ENCODE measurements at regions not wholly inside any gene's neighbourhood (a gene's known extent, or its start where the extent isn't known, plus 50 kb on each side); places are given as distances from the start of the nearest gene placed in this dataset.

GRCh38 chr5:87844449-87844848 lies 424.2 kb downstream of the TMEM161B start:
- ATAC-seq: no peak
- intact Hi-C loops (cut with micrococcal nuclease; ENCODE audit: unreplicated experiment) (no loop called here), in situ Hi-C loops (cut with HindIII; ENCODE audit: low pct_unique_long_range_greater_than_20kb, low sequenced_read_pairs) (no loop called here)
- ChIA-PET POLR2A (no interaction called here), CTCF (no interaction called here)
- H3K4me3 ChIP-seq (ENCODE audit: low read depth in 2 of 2, low read length in 2 of 2): no peak overlapping the region
- H3K27me3 ChIP-seq (ENCODE audit: control insufficient read depth, insufficient read depth, low read length): no peaks in the 10 kb centered on the region
- DNase-seq (ENCODE audit: low read depth, low spot score): no peak
- TF ChIP-seq CTCF (IDR thresholded peaks at IDR 0.05): no peak
- no peak for TF ChIP-seq REST (IDR thresholded peaks at IDR 0.05; ENCODE audit: insufficient read depth in 1 of 2, low read depth in 2 of 2, low read length in 1 of 2)
- TF ChIP-seq POLR2AphosphoS5 (IDR thresholded peaks at IDR 0.05; ENCODE audit: low read depth, low read length): no peak
- no peak for TF ChIP-seq SIN3A (IDR thresholded peaks at IDR 0.05; ENCODE audit: borderline replicate concordance, insufficient read depth, low read depth, low read length)
- no peak for TF ChIP-seq TCF7L2 (IDR thresholded peaks at IDR 0.05; ENCODE audit: low read depth, low read length)
- H3K27ac ChIP-seq (ENCODE audit: low read length): no peak overlapping the region
- BruUV-seq (replicated peaks): no TSS peak
- H3K4me1 ChIP-seq (ENCODE audit: control insufficient read depth, insufficient read depth, low read length): no peaks in the 10 kb centered on the region
- H3K9me3 ChIP-seq (ENCODE audit: control insufficient read depth, insufficient read depth, low read depth, low read length): no peaks in the 10 kb centered on the region
- H3K36me3 ChIP-seq (ENCODE audit: control insufficient read depth, insufficient read depth, low read length): no peaks in the 10 kb centered on the region

- TF ChIP-seq POLR2AphosphoS5 (IDR thresholded peaks at IDR 0.05; ENCODE audit: low read depth, low read length): no peak
- TF ChIP-seq CTCF (IDR thresholded peaks at IDR 0.05): no peak
- no peak for TF ChIP-seq REST (IDR thresholded peaks at IDR 0.05; ENCODE audit: insufficient read depth in 1 of 2, low read depth in 2 of 2, low read length in 1 of 2)
- TF ChIP-seq TCF7L2 (IDR thresholded peaks at IDR 0.05; ENCODE audit: low read depth, low read length): no peak
- no peak for TF ChIP-seq SIN3A (IDR thresholded peaks at IDR 0.05; ENCODE audit: borderline replicate concordance, insufficient read depth, low read depth, low read length)
- Histone ChIP-seq H3K4me1 (ENCODE audit: control insufficient read depth, insufficient read depth, low read length) (no peaks in the 10 kb centered on the region), H3K4me3 (ENCODE audit: low read depth in 2 of 2, low read length in 2 of 2) (no peak overlapping the region), H3K36me3 (ENCODE audit: control insufficient read depth, insufficient read depth, low read length) (no peaks in the 10 kb centered on the region), H3K27me3 (ENCODE audit: control insufficient read depth, insufficient read depth, low read length) (no peaks in the 10 kb centered on the region), H3K9me3 (ENCODE audit: control insufficient read depth, insufficient read depth, low read depth, low read length) (no peaks in the 10 kb centered on the region), H3K27ac (ENCODE audit: low read length) (no peak overlapping the region)
- no TSS peak for BruUV-seq (replicated peaks)
- no peak for DNase-seq (ENCODE audit: low read depth, low spot score)
- in situ Hi-C loops (cut with HindIII; ENCODE audit: low pct_unique_long_range_greater_than_20kb, low sequenced_read_pairs) (no loop called here), intact Hi-C loops (cut with micrococcal nuclease; ENCODE audit: unreplicated experiment) (no loop called here)
- ATAC-seq: no peak
- ChIA-PET POLR2A (no interaction called here), CTCF (no interaction called here)
Observed at GRCh38 chr5:87836696-87837095, 424.0 kb upstream of the CCNH start.

Data from Panc1 (cell line).